ENCODE measurements at regions not wholly inside any gene's neighbourhood (a gene's known extent, or its start where the extent isn't known, plus 50 kb on each side); places are given as distances from the start of the nearest gene placed in this dataset.

- no peak for TF ChIP-seq MAFK (IDR thresholded peaks at IDR 0.05; ENCODE audit: low read depth, low read length)
- TF ChIP-seq CTCF (conservative IDR thresholded peaks at IDR 0.05; ENCODE audit: low read depth, low read length): no peak
Observed at GRCh38 chr14:26888592-26888991, 290.8 kb upstream of the NOVA1 start.

Measured in IMR-90 (cell line).